OCI-LY3 (cell line): ENCODE measurements at regions not wholly inside any gene's neighbourhood (a gene's known extent, or its start where the extent isn't known, plus 50 kb on each side); places are given as distances from the start of the nearest gene placed in this dataset.

Source experiments
- H2AFZ ChIP-seq: fragments of 200-600, 300-600 bp; shearing (Covaris generic); 2 replicates; pipeline ENCODE4 v1.6.0; 2014; ENCODE audit warnings: antibody characterized with exemption, low read depth, low read length
- H3K27ac ChIP-seq: fragments of 200-600, 300-600 bp; sonication (generic); 2 replicates; pipeline ENCODE4 v1.5.1; 2014; ENCODE audit warnings: mild to moderate bottlenecking, low read length, moderate library complexity, mixed read lengths
- H3K27me3 ChIP-seq: fragments of 200-600, 300-600 bp; sonication (generic); 2 replicates; pipeline ENCODE4 v1.6.1; 2014; ENCODE audit warnings: low read depth, low read length, mixed read lengths
- H3K36me3 ChIP-seq: fragments of 200-600, 300-600 bp; sonication (generic); replicated peaks from 2 replicates; pipeline ENCODE3; 2014; ENCODE audit warnings: low read depth, low read length, mixed read lengths
- H3K4me1 ChIP-seq: fragments of 300-600, 200-600 bp; sonication (generic); 2 replicates; pipeline ENCODE4 v1.6.1; 2014; ENCODE audit warnings: low read length, mixed read lengths
- H3K4me2 ChIP-seq: fragments of 200-600, 300-600 bp; sonication (generic); 2 replicates; pipeline ENCODE4 v1.6.1; 2014; ENCODE audit warnings: low read length, mixed read lengths
- H3K4me3 ChIP-seq: fragments of 300-600, 200-600 bp; sonication (generic); 2 replicates; pipeline ENCODE4 v1.5.1; 2014; ENCODE audit warnings: antibody characterized with exemption, mild to moderate bottlenecking, low read length, moderate library complexity
- H3K79me2 ChIP-seq: fragments of 300-600, 200-600 bp; shearing (Covaris generic); 2 replicates; pipeline ENCODE4 v1.6.1; 2014; ENCODE audit warnings: mild to moderate bottlenecking, low read length, mixed read lengths
- H3K9ac ChIP-seq: fragments of 300-600, 200-600 bp; shearing (Covaris generic); 2 replicates; pipeline ENCODE4 v1.6.0; 2014; ENCODE audit warnings: mild to moderate bottlenecking, low read length, moderate library complexity
- H3K9me3 ChIP-seq: fragments of 200-600, 300-600 bp; shearing (Covaris generic); 2 replicates; pipeline ENCODE4 v1.6.1; 2014; ENCODE audit warnings: low read length, mixed read lengths; ENCODE audit not compliant: insufficient read depth
- H4K20me1 ChIP-seq: fragments of 200-600, 300-600 bp; sonication (generic); 2 replicates; pipeline ENCODE4 v1.6.1; 2016; ENCODE audit warnings: low read length, mixed read lengths; ENCODE audit not compliant: insufficient read depth
- EZH2phosphoT487 ChIP-seq: fragments of 200-600 bp; shearing (Covaris generic); IDR thresholded peaks from 2 replicates; pipeline ENCODE4 v1.6.1; 2018; ENCODE audit warnings: antibody characterized with exemption, mixed run types, low read depth
- TF ChIP-seq, protein P1 (sequence below): fragments of 200-600, 300-600 bp; sonication (generic); IDR thresholded peaks from 2 replicates; pipeline ENCODE4 v1.5.1; 2014; ENCODE audit warnings: antibody characterized with exemption, low read length, low read depth

DNA sequence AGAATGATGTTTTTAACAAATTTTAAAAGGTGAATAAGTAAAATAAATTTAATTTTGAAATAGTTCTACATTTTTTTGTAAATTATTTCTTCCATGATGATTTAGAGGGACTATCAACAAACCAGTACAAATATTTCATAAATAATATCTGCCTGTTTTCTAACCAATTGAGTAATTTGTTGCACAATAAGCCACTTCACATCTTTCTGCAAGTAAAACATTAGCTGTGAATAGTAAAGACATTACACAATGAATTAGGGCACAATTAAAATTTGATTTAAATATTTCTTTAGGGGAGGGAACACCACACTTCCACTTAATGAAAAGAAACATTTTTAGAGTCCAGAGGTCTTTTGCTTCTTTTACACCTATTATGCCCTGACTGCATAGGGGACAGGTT lies 118.4 kb upstream of the PTPRK start:
- H3K27ac ChIP-seq = no peak overlapping the region
- H3K79me2 ChIP-seq = no peaks in the 10 kb centered on the region
- no peak overlapping the region for H3K4me3 ChIP-seq
- H3K9me3 ChIP-seq = no peaks in the 10 kb centered on the region
- no peaks in the 10 kb centered on the region for H3K36me3 ChIP-seq
- no peaks in the 10 kb centered on the region for H3K4me1 ChIP-seq
- H3K9ac ChIP-seq = no peak overlapping the region
- no peaks in the 10 kb centered on the region for H4K20me1 ChIP-seq
- H2AFZ ChIP-seq = no peak overlapping the region
- no peaks in the 10 kb centered on the region for H3K27me3 ChIP-seq
- TF ChIP-seq, protein P1, sequence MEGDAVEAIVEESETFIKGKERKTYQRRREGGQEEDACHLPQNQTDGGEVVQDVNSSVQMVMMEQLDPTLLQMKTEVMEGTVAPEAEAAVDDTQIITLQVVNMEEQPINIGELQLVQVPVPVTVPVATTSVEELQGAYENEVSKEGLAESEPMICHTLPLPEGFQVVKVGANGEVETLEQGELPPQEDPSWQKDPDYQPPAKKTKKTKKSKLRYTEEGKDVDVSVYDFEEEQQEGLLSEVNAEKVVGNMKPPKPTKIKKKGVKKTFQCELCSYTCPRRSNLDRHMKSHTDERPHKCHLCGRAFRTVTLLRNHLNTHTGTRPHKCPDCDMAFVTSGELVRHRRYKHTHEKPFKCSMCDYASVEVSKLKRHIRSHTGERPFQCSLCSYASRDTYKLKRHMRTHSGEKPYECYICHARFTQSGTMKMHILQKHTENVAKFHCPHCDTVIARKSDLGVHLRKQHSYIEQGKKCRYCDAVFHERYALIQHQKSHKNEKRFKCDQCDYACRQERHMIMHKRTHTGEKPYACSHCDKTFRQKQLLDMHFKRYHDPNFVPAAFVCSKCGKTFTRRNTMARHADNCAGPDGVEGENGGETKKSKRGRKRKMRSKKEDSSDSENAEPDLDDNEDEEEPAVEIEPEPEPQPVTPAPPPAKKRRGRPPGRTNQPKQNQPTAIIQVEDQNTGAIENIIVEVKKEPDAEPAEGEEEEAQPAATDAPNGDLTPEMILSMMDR = no peak
- no peak for TF ChIP-seq EZH2phosphoT487
- H3K4me2 ChIP-seq = no peak overlapping the region

DNA sequence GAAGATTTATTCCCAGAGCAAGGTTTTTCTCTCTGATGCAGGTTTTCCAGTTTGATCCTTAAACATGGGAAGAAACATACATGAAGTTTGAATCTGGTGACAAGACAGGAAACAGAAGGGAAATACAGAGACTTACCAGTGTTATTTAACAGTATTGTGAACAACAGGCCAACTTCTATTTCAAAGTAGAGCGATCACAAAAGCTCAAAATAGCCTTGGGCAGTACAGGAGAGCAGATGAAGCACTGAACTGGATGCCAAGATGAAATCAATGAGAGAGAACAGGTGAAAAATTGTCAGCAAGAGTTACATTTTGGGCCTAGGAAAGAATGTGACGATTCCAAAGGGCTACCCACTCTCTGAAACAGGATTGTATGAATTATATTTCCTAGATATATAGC lies 114.8 kb upstream of the PTPRK start:
- no peak overlapping the region for H3K4me2 ChIP-seq
- no peaks in the 10 kb centered on the region for H4K20me1 ChIP-seq
- H3K9me3 ChIP-seq = no peaks in the 10 kb centered on the region
- no peaks in the 10 kb centered on the region for H3K79me2 ChIP-seq
- H3K27me3 ChIP-seq = no peaks in the 10 kb centered on the region
- no peak for TF ChIP-seq EZH2phosphoT487
- TF ChIP-seq, protein P1 = no peak
- no peaks in the 10 kb centered on the region for H3K36me3 ChIP-seq
- H2AFZ ChIP-seq = no peak overlapping the region
- H3K9ac ChIP-seq = no peak overlapping the region
- no peak overlapping the region for H3K27ac ChIP-seq
- H3K4me3 ChIP-seq = no peak overlapping the region
- peaks cover 8% of the 10 kb centered on the region for H3K4me1 ChIP-seq

DNA sequence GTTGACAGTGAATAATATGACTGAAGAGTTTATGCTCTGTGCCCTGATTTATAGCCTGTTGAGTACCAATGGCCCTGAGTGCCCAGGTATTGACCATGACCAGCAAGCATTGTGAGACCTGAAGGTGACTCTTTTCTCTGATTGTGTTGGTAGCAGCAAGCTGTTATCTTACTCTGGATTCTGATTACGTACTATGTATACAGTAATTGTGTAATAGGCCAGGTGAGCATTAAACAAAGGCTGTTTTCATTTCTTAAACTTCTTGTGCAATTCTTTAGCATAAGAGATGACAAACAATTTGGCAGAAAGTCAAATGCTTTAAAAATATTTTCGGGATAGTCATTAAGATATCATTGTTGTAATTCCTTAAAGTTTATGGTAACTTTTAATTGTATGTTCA lies 111.7 kb upstream of the PTPRK start:
- H4K20me1 ChIP-seq = no peaks in the 10 kb centered on the region
- TF ChIP-seq EZH2phosphoT487 = no peak
- TF ChIP-seq, protein P1 = no peak
- H3K4me3 ChIP-seq = no peak overlapping the region
- peaks cover 12% of the 10 kb centered on the region for H3K4me1 ChIP-seq
- no peak overlapping the region for H3K27ac ChIP-seq
- H3K36me3 ChIP-seq = no peaks in the 10 kb centered on the region
- H3K79me2 ChIP-seq = no peaks in the 10 kb centered on the region
- no peak overlapping the region for H3K9ac ChIP-seq
- no peaks in the 10 kb centered on the region for H3K9me3 ChIP-seq
- H3K4me2 ChIP-seq = no peak overlapping the region
- no peaks in the 10 kb centered on the region for H3K27me3 ChIP-seq
- no peak overlapping the region for H2AFZ ChIP-seq

DNA sequence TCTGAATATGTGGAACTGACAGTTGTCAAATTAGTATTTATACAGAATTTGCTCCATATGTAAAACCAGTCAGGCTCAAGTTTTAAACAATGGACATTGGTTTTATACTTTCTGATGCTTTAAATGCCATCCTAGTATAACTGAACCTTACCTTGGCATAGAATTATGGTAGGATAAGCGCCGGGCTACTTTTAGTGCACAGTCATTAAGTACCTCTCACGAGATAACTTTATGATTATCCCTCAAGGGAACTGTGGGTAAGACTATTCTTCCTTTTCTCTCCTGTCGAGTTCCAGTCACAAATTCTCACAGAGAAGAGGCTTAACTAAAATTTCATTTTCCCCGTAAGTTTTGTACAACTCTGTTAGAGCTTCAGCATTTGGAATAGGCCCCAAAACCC lies 110.6 kb upstream of the PTPRK start:
- Histone ChIP-seq H4K20me1 (no peaks in the 10 kb centered on the region), H3K27me3 (no peaks in the 10 kb centered on the region), H3K27ac (no peak overlapping the region), H3K4me3 (no peak overlapping the region), H3K36me3 (no peaks in the 10 kb centered on the region), H3K79me2 (no peaks in the 10 kb centered on the region), H2AFZ (no peak overlapping the region), H3K9ac (no peak overlapping the region), H3K4me1 (peaks cover 19% of the 10 kb centered on the region), H3K9me3 (no peaks in the 10 kb centered on the region), H3K4me2 (no peak overlapping the region)
- no peak for TF ChIP-seq EZH2phosphoT487
- TF ChIP-seq, protein P1 = no peak
